ENCODE measurements at regions not wholly inside any gene's neighbourhood (a gene's known extent, or its start where the extent isn't known, plus 50 kb on each side); places are given as distances from the start of the nearest gene placed in this dataset.

- intact Hi-C loops (cut with DNase I; ENCODE audit: low total_unique reads) = no loop called here
- H3K36me3 ChIP-seq = no peaks in the 10 kb centered on the region
- no peak for DNase-seq (ENCODE audit: low spot score in 2 of 2)
- TF ChIP-seq POLR2AphosphoS5 (IDR thresholded peaks at IDR 0.05) (no peak), CTCF (IDR thresholded peaks at IDR 0.05) (no peak), POLR2A (IDR thresholded peaks at IDR 0.05) (no peak)
- H3K4me1 ChIP-seq = no peaks in the 10 kb centered on the region
- H3K27ac ChIP-seq = no peak overlapping the region
- H3K9me3 ChIP-seq = no peaks in the 10 kb centered on the region
- no peaks in the 10 kb centered on the region for H3K27me3 ChIP-seq
- H3K4me3 ChIP-seq = no peak overlapping the region
Observed at GRCh38 chr12:75665216-75665615, 153.8 kb upstream of the KRR1 start.

- intact Hi-C loops (cut with DNase I; ENCODE audit: low total_unique reads) = no loop called here
- no peak for DNase-seq (ENCODE audit: low spot score in 2 of 2)
- no peaks in the 10 kb centered on the region for H3K27me3 ChIP-seq
- no peaks in the 10 kb centered on the region for H3K9me3 ChIP-seq
- no peaks in the 10 kb centered on the region for H3K4me1 ChIP-seq
- TF ChIP-seq POLR2AphosphoS5 (IDR thresholded peaks at IDR 0.05) (no peak), CTCF (IDR thresholded peaks at IDR 0.05) (no peak)
- no peak overlapping the region for H3K27ac ChIP-seq
- H3K36me3 ChIP-seq = no peaks in the 10 kb centered on the region
- H3K4me3 ChIP-seq = no peak overlapping the region
Observed at GRCh38 chr12:75662511-75663159, 151.2 kb upstream of the KRR1 start.

- Histone ChIP-seq H3K4me3 (no peak overlapping the region), H3K36me3 (no peaks in the 10 kb centered on the region), H3K27me3 (no peaks in the 10 kb centered on the region), H3K4me1 (no peaks in the 10 kb centered on the region), H3K9me3 (no peaks in the 10 kb centered on the region), H3K27ac (no peak overlapping the region)
- intact Hi-C loops (cut with DNase I; ENCODE audit: low total_unique reads) = no loop called here
- no peak for TF ChIP-seq POLR2A (IDR thresholded peaks at IDR 0.05)
- TF ChIP-seq POLR2AphosphoS5 (IDR thresholded peaks at IDR 0.05) = no peak
- TF ChIP-seq CTCF (IDR thresholded peaks at IDR 0.05) = no peak
- DNase-seq (ENCODE audit: low spot score in 2 of 2) = no peak
Observed at GRCh38 chr12:75661908-75662307, 150.5 kb upstream of the KRR1 start.

GRCh38 chr12:75660805-75661404 is 149.5 kb upstream of the KRR1 start:
- Histone ChIP-seq H3K27ac (no peak overlapping the region), H3K4me3 (no peak overlapping the region), H3K4me1 (no peaks in the 10 kb centered on the region), H3K36me3 (no peaks in the 10 kb centered on the region), H3K9me3 (no peaks in the 10 kb centered on the region), H3K27me3 (no peaks in the 10 kb centered on the region)
- TF ChIP-seq POLR2A (IDR thresholded peaks at IDR 0.05) (no peak), POLR2AphosphoS5 (IDR thresholded peaks at IDR 0.05) (no peak), CTCF (IDR thresholded peaks at IDR 0.05) (no peak)
- DNase-seq (ENCODE audit: low spot score in 2 of 2) = no peak
- intact Hi-C loops (cut with DNase I; ENCODE audit: low total_unique reads) = no loop called here

GRCh38 chr12:75660107-75660530 is 148.7 kb upstream of the KRR1 start:
- TF ChIP-seq CTCF (IDR thresholded peaks at IDR 0.05) (no peak), POLR2AphosphoS5 (IDR thresholded peaks at IDR 0.05) (no peak), POLR2A (IDR thresholded peaks at IDR 0.05) (no peak)

More at GRCh38 chr12:75660107-75660530, 148.7 kb upstream of the KRR1 start:
- Histone ChIP-seq H3K4me3 (no peak overlapping the region), H3K27ac (no peak overlapping the region), H3K9me3 (no peaks in the 10 kb centered on the region), H3K27me3 (no peaks in the 10 kb centered on the region), H3K4me1 (no peaks in the 10 kb centered on the region), H3K36me3 (no peaks in the 10 kb centered on the region)
- intact Hi-C loops (cut with DNase I; ENCODE audit: low total_unique reads) = no loop called here
- no peak for DNase-seq (ENCODE audit: low spot score in 2 of 2)

Data from breast epithelium (tissue), 4 donors.